CD1c-positive myeloid dendritic cell (primary cell): ENCODE measurements at regions not wholly inside any gene's neighbourhood (a gene's known extent, or its start where the extent isn't known, plus 50 kb on each side); places are given as distances from the start of the nearest gene placed in this dataset.
"Not testable (repeated sequence)": the region's sequence is repeated elsewhere in the genome, so short reads cannot be mapped to it uniquely, and the experiment has no call there.

Experiments
- DNase-seq: peaks from one replicate; pipeline ENCODE4 v3.0.0-alpha.2; 2016; ENCODE audit errors: extremely low spot score

- no peak for DNase-seq
Observed at GRCh38 chr6:88456221-88456859, 290.2 kb upstream of the CNR1 start.

DNA sequence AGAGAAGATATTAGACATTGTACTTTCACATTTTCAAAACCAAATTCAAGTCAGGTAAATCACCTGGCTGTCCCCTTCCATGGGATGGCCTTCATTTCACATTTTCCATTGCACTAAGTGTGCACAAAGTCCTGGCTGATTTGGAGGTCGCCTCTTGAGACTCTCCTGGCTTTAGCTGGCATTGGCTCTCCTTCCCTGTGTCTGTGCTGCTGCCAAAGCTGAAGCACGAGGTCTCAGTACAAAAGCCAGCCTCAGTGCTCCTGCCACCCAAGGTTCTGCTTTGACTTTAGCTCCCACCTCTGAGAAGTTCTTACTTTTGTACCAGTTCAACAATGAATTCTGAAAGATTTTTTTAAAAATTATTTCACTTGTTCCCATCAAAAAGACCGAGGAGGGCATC lies 289.2 kb upstream of the CNR1 start:
- DNase-seq: no peak

DNA sequence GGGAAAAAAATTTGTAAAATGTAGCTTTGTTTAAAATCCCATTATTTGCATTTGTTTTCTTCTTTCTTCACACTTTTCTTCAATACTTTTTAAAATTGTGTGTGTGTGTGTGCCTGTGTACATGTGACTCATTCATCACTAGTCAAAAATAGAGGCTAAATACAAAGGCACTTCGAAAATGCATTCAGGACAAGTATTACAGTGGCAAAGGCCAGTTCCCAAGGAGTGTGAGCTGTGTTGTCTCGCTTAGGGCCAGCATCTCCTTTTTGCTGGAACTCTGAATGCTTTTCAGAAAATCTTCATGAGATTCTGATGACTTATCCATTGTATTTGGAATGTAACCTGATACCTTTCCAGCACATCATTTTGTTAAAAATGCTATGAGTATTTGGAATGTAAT lies 288.5 kb upstream of the CNR1 start:
- no peak for DNase-seq

GRCh38 chr6:88449770-88450169 lies 283.6 kb upstream of the CNR1 start:
- DNase-seq: peak; percentile 18

DNA sequence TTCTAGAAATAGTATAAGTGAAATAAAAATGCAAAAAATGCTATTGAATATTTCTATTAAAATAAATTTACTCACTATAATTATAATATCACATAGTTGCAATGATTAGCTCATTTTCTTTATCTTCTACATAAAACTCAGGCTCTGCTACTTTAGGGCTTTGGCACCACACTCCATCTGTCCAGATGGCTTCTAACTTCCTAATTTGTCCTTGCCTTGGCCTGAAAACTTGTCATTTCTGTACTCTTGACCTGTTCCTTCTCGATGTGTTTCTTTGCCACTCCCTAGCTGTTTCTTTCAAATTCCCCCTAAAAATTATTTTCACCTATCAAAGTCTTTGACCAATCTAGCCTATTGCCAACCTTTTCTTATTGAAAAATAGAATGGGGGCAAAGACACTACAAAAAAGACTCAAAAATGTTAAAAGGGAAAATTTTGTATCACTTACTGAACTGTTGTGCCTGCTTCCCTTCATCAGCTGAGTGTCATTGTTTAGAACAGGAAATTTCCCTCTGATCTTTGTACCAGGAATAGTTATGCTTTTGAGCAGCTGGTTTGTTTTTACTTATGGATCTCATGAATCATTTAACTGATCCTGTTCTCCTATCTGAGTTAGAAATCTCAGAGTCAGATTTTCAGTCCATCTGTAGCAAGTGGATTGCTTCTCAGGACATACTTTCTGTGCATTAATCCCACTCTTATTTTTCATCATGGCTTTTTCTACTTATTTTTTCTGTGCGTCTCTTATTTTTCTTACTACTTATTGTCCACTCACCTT lies 279.2 kb upstream of the CNR1 start:
- peak; percentile 8 for DNase-seq

GRCh38 chr6:88443554-88443953 lies 277.4 kb upstream of the CNR1 start:
- peak; percentile 67 for DNase-seq

DNA sequence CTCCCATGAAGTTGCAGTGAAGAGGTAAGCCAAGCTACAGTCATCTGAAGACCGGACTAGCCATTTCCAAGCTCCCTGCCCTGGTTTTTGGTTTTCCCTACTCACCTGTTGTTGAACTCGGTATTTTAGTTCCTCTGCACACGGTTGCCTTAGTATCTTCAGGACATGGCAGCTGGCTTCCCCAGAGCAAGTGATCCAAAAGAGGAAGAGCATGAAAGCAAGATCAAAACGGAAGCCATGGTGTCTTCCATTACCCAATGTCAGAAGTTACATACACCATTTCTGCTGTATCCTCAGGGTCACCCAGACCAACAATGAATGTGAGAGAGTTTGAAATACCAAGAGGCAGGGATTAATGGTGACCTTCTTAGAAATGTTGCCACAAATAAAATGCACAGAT lies 276.6 kb upstream of the CNR1 start:
- peak; percentile 38 for DNase-seq

DNA sequence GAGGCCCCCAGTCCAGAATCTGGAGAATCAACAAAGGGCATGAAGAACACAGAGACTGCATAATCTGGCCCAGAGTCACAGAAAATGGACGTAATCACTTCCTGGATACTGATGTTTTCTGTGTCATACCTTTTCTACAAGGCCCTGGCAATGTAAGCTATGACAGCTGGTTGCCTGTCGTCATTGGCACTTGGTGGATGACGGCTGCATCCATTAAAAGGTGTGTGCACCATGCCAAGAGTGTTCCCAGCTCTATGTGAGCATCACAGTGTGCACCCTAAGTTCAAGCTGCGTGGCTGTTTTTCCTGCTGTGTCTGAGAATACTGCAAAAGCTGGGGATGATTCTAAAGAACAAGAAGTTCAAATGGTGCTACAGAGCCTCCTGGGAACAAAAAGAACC lies 275.2 kb upstream of the CNR1 start:
- DNase-seq: no peak

GRCh38 chr6:88428068-88428467 lies 261.9 kb upstream of the CNR1 start:
- DNase-seq: no peak

DNA sequence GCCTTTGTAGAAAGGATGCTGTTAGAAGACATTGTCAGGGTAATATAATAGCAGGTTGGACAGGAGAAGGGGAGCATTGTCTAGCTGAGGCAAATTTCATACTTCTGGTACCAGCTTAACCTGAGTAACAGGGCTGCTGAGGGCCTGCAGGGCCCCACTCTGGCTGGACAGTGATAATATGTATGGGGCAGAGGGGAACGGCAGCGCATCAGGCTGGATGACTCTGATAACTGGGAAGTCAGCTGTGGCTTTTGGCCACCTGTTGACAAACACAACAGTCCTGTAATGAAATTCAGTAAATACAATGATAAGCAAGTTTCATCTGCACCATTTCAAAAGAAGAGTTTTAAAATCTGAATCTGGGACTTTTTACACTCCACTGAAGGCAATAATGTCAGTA lies 259.9 kb upstream of the CNR1 start:
- no peak for DNase-seq

DNA sequence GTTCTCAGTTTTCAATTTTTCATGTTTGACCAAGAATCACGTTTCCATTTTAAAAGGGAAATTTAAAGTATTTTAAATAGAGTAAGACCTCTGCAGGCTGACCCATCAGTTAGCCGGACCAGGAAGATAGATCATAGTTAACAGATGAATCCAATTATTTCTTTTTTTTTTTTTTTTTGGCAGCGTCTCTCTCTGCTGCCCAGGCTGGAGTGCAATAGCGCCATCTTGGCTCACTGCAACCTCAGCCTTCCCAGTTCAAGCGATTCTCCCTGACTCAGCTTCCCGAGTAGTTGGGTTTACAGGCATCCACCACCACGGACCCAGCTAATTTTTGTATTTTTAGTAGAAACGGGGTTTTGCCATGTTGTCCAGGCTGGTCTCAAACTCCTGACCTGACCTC lies 256.7 kb upstream of the CNR1 start:
- DNase-seq: no peak

DNA sequence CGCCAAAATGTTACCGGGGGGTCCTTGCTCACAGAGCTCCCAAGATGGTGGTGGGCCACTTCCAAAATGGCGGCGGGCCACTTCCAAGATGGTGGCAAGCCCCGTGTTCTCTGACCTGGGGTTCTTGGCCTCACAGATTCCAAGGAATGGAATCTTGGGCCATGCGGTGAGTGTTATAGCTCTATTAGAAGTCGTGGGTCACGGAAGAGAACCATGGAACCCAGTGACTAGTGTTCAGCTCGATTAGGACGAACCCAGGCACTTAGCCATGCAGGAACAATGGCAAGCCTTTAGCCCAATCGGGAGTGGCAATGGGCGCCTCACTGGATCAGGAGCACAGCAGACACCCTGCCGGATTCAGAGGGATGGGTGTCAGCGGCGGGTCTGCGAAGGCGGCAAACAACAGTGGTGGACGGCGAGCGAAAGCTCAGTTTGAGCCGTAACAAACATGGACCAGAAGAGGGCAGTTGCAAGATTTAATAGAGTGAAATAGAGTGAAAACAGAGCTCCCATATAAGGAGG lies 254.9 kb upstream of the CNR1 start:
- DNase-seq: not testable (repeated sequence)

DNA sequence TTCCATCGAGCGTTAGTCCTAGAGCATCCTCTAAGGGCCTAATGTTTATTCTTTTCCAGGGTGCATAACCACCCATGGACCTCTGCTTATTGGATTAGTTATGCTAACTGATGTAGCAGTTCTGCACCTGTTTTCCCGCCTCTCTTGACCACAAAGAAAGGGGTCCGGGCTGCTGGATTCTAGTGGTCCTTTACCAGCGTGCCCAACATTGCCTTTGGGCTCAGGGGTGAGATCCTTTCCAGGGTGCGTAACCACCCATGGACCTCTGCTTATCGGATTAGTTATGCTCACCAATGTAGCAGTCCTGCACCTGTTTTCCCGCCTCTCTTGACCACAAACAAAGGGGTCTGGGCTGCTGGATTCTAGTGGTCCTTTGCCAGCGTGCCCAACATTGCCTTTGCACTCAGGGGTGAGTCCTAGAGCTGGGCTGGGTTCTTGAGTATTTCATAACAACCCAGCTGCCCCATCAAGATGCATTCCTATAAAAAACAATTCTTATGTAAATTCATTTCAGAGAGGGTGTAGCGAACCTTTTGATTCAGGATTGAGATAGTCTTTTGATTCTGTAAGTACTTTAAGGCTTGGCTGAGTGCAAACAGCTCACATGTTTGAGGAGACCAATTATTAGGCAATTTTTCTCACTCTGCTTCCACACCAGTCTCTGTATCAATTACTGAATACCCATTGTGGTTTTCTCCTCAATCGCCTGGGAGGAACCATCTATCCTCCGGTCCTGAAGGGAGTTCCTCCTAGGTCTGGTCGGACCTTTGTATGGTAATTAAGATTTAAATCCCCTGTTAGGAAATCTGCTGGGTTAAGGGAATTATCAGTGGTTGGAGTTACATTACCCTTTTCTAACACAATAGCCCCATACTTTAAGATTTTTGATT lies 253.0 kb upstream of the CNR1 start:
- DNase-seq: not testable (repeated sequence)

- not testable (repeated sequence) for DNase-seq
Observed at GRCh38 chr6:88417361-88417760, 251.2 kb upstream of the CNR1 start.

GRCh38 chr6:88413459-88413858 lies 247.3 kb upstream of the CNR1 start:
- no peak for DNase-seq

- DNase-seq: not testable (repeated sequence)
Observed at GRCh38 chr6:88408355-88408754, 242.2 kb upstream of the CNR1 start.

DNA sequence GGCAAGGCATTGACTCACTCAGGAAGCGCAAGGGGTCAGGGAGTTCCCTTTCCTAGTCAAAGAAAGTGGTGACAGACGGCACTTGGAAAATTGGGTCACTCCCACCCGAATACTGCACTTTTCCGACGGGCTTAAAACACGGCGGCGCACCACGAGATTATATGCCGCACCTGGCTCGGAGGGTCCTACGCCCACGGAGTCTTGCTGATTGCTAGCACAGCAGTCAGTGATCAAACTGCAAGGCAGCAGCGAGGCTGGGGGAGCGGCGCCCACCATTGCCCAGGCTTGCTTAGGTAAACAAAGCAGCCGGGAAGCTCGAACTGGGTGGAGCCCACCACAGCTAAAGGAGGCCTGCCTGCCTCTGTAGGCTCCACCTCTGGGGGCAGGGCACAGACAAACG lies 240.5 kb upstream of the CNR1 start:
- DNase-seq: not testable (repeated sequence)

- no peak for DNase-seq
Observed at GRCh38 chr6:88403486-88403885, 237.3 kb upstream of the CNR1 start.

GRCh38 chr6:88402909-88403308 lies 236.8 kb upstream of the CNR1 start:
- no peak for DNase-seq

- not testable (repeated sequence) for DNase-seq
Observed at GRCh38 chr6:88390998-88391397, 224.9 kb upstream of the CNR1 start.

- DNase-seq: no peak
Observed at GRCh38 chr6:88388589-88388988, 222.4 kb upstream of the CNR1 start.

- DNase-seq: no peak
Observed at GRCh38 chr6:88386167-88386566, 220.0 kb upstream of the CNR1 start.
